HCT116 (cell line): ENCODE measurements at regions not wholly inside any gene's neighbourhood (a gene's known extent, or its start where the extent isn't known, plus 50 kb on each side); places are given as distances from the start of the nearest gene placed in this dataset.

Experiments used
- ATAC-seq: fragments of 200-7000 bp; cut with Tn5 transposase; 2 replicates; pipeline ENCODE4 v1.9.1; 2020; ENCODE audit warnings: mild to moderate bottlenecking, moderate library complexity
- BruUV-seq: library from RNA; stranded (reverse); fragments of 400-500 nt; replicated peaks from 2 replicates; lab custom pipeline; 2021; lab: Mats Ljungman, UMichigan
- CTCF ChIA-PET: fragments of 300-600 bp; sonication (Branson Sonifier 250); formaldehyde crosslinking; loops from one replicate; lab custom pipeline; 2021; ENCODE audit warnings: antibody characterized with exemption; lab: Charles Lee
- POLR2A ChIA-PET: fragments of 300-600, 350-600 bp; sonication (Branson Sonifier 250); formaldehyde crosslinking; loops from one replicate; lab custom pipeline; 2021; ENCODE audit warnings: antibody characterized with exemption; lab: Charles Lee
- RAD21 ChIA-PET, 2 experiments: fragments of 300-600 bp; sonication (Branson Sonifier 250); formaldehyde crosslinking; loops; one replicate each; lab custom pipeline; 2023; ENCODE audit warnings: low total read pairs in 2 of 2; ENCODE audit not compliant: uncharacterized antibody in 2 of 2, unreplicated experiment in 2 of 2, low non-redundant PET in 1 of 2; lab: Charles Lee
- DNase-seq: peaks from one replicate; pipeline ENCODE4 v3.0.0-alpha.2; 2010; ENCODE audit warnings: low read depth, low spot score
- H2AFZ ChIP-seq: fragments of 200-600 bp; shearing (Covaris generic), sonication (generic); 2 replicates; pipeline ENCODE4 v1.6.1; 2017; ENCODE audit warnings: low read depth, mixed run types, mixed read lengths, antibody characterized with exemption, low read length; ENCODE audit not compliant: poor library complexity, severe bottlenecking
- H3K27ac ChIP-seq: 2 replicates; pipeline ENCODE4 v1.5.1; 2012; ENCODE audit warnings: low read depth, low read length
- H3K27me3 ChIP-seq: fragments of 200-600 bp; sonication (generic); 2 replicates; pipeline ENCODE4 v1.6.1; 2016; ENCODE audit warnings: mixed run types, low read length, mixed read lengths; ENCODE audit not compliant: insufficient read depth
- H3K36me3 ChIP-seq, 2 experiments: fragments of 200-500 bp in 1 of 2; fragments of 200-600 bp in 1 of 2; sonication (Bioruptor generic) in 1 of 2; sonication (generic) in 1 of 2; 2 replicates each; pipeline versions ENCODE4 v1.5.1 to v1.6.1; 2014 to 2016; ENCODE audit warnings: low read length in 2 of 2, inconsistent platforms in 1 of 2, mixed read lengths in 1 of 2, mixed run types in 1 of 2; ENCODE audit not compliant: insufficient read depth in 2 of 2, control insufficient read depth in 1 of 2
- H3K4me1 ChIP-seq, 2 experiments: fragments of 200-600 bp in 1 of 2; sonication (generic) in 1 of 2; 2 replicates each; pipeline versions ENCODE4 v1.5.1 to v1.6.1; 2012 to 2017; ENCODE audit warnings: low read length in 2 of 2, inconsistent platforms in 1 of 2, mild to moderate bottlenecking in 1 of 2, mixed read lengths in 1 of 2, mixed run types in 1 of 2, moderate library complexity in 1 of 2; ENCODE audit not compliant: insufficient read depth in 2 of 2, control insufficient read depth in 1 of 2
- H3K4me2 ChIP-seq: fragments of 200-600 bp; sonication (generic); 2 replicates; pipeline ENCODE4 v1.6.1; 2017; ENCODE audit warnings: mixed run types, low read length, mixed read lengths
- H3K4me3 ChIP-seq, 2 experiments: fragments of 200-600 bp in 1 of 2; sonication (generic) in 1 of 2; replicated peaks in 1 of 2; 2 replicates each; pipeline ENCODE4 v1.5.1; 2011 to 2016; ENCODE audit warnings: low read length in 2 of 2, control low read depth in 1 of 2, low read depth in 1 of 2, mild to moderate bottlenecking in 1 of 2, mixed read lengths in 1 of 2, mixed run types in 1 of 2
- H3K79me2 ChIP-seq: fragments of 200-600 bp; sonication (generic); 2 replicates; pipeline ENCODE4 v1.6.1; 2017; ENCODE audit warnings: mild to moderate bottlenecking, mixed run types, low read length, moderate library complexity, mixed read lengths; ENCODE audit not compliant: insufficient read depth
- H3K9ac ChIP-seq: fragments of 200-600 bp; sonication (generic); 2 replicates; pipeline ENCODE4 v1.6.1; 2016; ENCODE audit warnings: low read length, mixed read lengths
- H3K9me2 ChIP-seq: fragments of 200-600 bp; sonication (generic), shearing (Covaris generic); 2 replicates; pipeline ENCODE4 v1.6.1; 2017; ENCODE audit warnings: mixed run types, mild to moderate bottlenecking, moderate library complexity; ENCODE audit not compliant: insufficient read depth
- H3K9me3 ChIP-seq, 2 experiments: fragments of 200-500 bp in 1 of 2; fragments of 200-600 bp in 1 of 2; sonication (Bioruptor generic) in 1 of 2; sonication (generic) in 1 of 2; 2 replicates each; pipeline ENCODE4 v1.6.1; 2014 to 2017; ENCODE audit warnings: low read length in 2 of 2, mixed read lengths in 2 of 2, inconsistent platforms in 1 of 2, low read depth in 1 of 2, mild to moderate bottlenecking in 1 of 2, mixed run types in 1 of 2, moderate library complexity in 1 of 2; ENCODE audit not compliant: control insufficient read depth in 1 of 2, insufficient read depth in 1 of 2
- H4K20me1 ChIP-seq: fragments of 200-600 bp; sonication (generic), shearing (Covaris generic); 2 replicates; pipeline ENCODE4 v1.6.1; 2017; ENCODE audit warnings: mixed run types, mild to moderate bottlenecking, moderate library complexity; ENCODE audit not compliant: insufficient read depth
- ATF3 ChIP-seq: IDR thresholded peaks from 2 replicates; pipeline ENCODE4 v1.6.1; 2012
- CBX3 ChIP-seq: IDR thresholded peaks from 2 replicates; pipeline ENCODE4 v1.6.1; 2012; ENCODE audit warnings: low read depth
- CEBPB ChIP-seq: IDR thresholded peaks from 2 replicates; pipeline ENCODE4 v1.6.1; 2012; ENCODE audit warnings: low read depth
- EGR1 ChIP-seq: IDR thresholded peaks from 2 replicates; pipeline ENCODE4 v1.6.1; 2012; ENCODE audit warnings: low read depth
- EZH2phosphoT487 ChIP-seq: fragments of 200-600 bp; IDR thresholded peaks from 2 replicates; pipeline ENCODE4 v1.6.1; 2018; ENCODE audit warnings: antibody characterized with exemption, borderline replicate concordance
- FOSL1 ChIP-seq: IDR thresholded peaks from 2 replicates; pipeline ENCODE4 v1.6.1; 2012; ENCODE audit warnings: low read depth
- POLR2A ChIP-seq: IDR thresholded peaks from 2 replicates; pipeline ENCODE4 v1.7.0; 2011; ENCODE audit warnings: borderline replicate concordance; ENCODE audit not compliant: insufficient read depth, insufficient read length; ENCODE audit errors: extremely low read depth
- POLR2AphosphoS5 ChIP-seq: IDR thresholded peaks from 2 replicates; pipeline ENCODE4 v1.6.1; 2011; ENCODE audit warnings: mild to moderate bottlenecking, low read depth, low read length, moderate library complexity
- RAD21 ChIP-seq: IDR thresholded peaks from 2 replicates; pipeline ENCODE4 v1.6.1; 2012; ENCODE audit warnings: low read depth, mild to moderate bottlenecking
- SIN3A ChIP-seq: IDR thresholded peaks from 2 replicates; pipeline ENCODE4 v1.6.1; 2012; ENCODE audit warnings: low read depth
- ZBTB33 ChIP-seq: IDR thresholded peaks from 2 replicates; pipeline ENCODE4 v1.6.1; 2011; ENCODE audit warnings: mild to moderate bottlenecking, low read length, moderate library complexity; ENCODE audit not compliant: insufficient replicate concordance; ENCODE audit errors: extremely low read depth
- ZFX ChIP-seq: fragments of 450-650 bp; IDR thresholded peaks from 2 replicates; pipeline ENCODE4 v1.6.1; 2017
- ZNF274 ChIP-seq: fragments of 200-500 bp; sonication (Bioruptor generic); IDR thresholded peaks from 2 replicates; pipeline ENCODE4 v1.6.1; 2014; ENCODE audit warnings: mild to moderate bottlenecking, low read depth, low read length, inconsistent platforms
- intact Hi-C: fragments of 100-400 bp; cut with micrococcal nuclease; formaldehyde crosslinking; loops from 2 replicates; pipeline ENCODE4 v1.10.0; 2022

GRCh38 chr11:79543101-79543500 lies 102.3 kb upstream of the TENM4 start:
- POLR2A ChIA-PET = no interaction called here
- no peaks in the 10 kb centered on the region for H3K4me1 ChIP-seq
- H4K20me1 ChIP-seq = no peaks in the 10 kb centered on the region
- H3K9ac ChIP-seq = no peak overlapping the region
- H3K79me2 ChIP-seq = no peaks in the 10 kb centered on the region
- H3K9me3 ChIP-seq = no peaks in the 10 kb centered on the region; a peak in 1 of 4 replicates
- intact Hi-C loops = no loop called here
- no TSS peak for BruUV-seq
- H3K27me3 ChIP-seq = no peaks in the 10 kb centered on the region
- H3K4me3 ChIP-seq = no peak overlapping the region
- TF ChIP-seq FOSL1 (no peak), POLR2A (no peak), EGR1 (no peak), EZH2phosphoT487 (no peak), RAD21 (no peak), SIN3A (no peak), ZFX (no peak), ZNF274 (no peak), ZBTB33 (no peak), CEBPB (no peak), POLR2AphosphoS5 (no peak), CBX3 (no peak), ATF3 (no peak)
- no peaks in the 10 kb centered on the region for H3K36me3 ChIP-seq
- no peak overlapping the region for H3K27ac ChIP-seq
- ATAC-seq = no peak
- RAD21 ChIA-PET = no interaction called here
- no peak overlapping the region for H3K4me2 ChIP-seq
- CTCF ChIA-PET = no interaction called here
- DNase-seq = no peak
- H3K9me2 ChIP-seq = no peaks in the 10 kb centered on the region
- H2AFZ ChIP-seq = no peak overlapping the region
